HepG2 (cell line): ENCODE measurements at regions not wholly inside any gene's neighbourhood (a gene's known extent, or its start where the extent isn't known, plus 50 kb on each side); places are given as distances from the start of the nearest gene placed in this dataset.

Experiments
- ATAC-seq: fragments of 200-7000 bp; cut with Tn5 transposase; 3 replicates; pipeline ENCODE4 v1.9.1; 2020; ENCODE audit warnings: mild to moderate bottlenecking, moderate library complexity
- BruUV-seq: library from RNA; stranded (reverse); fragments of 400-500 nt; replicated peaks from 2 replicates; lab custom pipeline; 2021; lab: Mats Ljungman, UMichigan
- CTCF ChIA-PET: fragments of 300-600 bp; formaldehyde crosslinking; extraction: SDS; loops from one replicate; lab custom pipeline; 2021; ENCODE audit warnings: low total read pairs, inconsistent platforms, low intra/inter-chr PET ratio; lab: Yijun Ruan, JAX
- POLR2A ChIA-PET: fragments of 350-600 bp; sonication (Branson Sonifier 250); formaldehyde crosslinking; loops from one replicate; lab custom pipeline; 2020; ENCODE audit warnings: antibody characterized with exemption, inconsistent platforms; lab: Yijun Ruan, JAX
- DNase-seq: peaks from one replicate; pipeline ENCODE4 v3.0.0-alpha.2; 2015; ENCODE audit warnings: low spot score
- FAIRE-seq: peaks from 3 replicates; lab custom pipeline; 2011; peaks lifted over from hg19 to GRCh38; lab: Jason Lieb, UNC
- H2AFZ ChIP-seq: one replicate; pipeline ENCODE4 v1.6.1; 2011; ENCODE audit warnings: low read length, inconsistent platforms
- H3K27ac ChIP-seq: fragments of 300-600 bp; 3 replicates; pipeline ENCODE4 v1.8.0; 2011; ENCODE audit warnings: mixed run types, mild to moderate bottlenecking, mixed read lengths, low read length, inconsistent platforms; ENCODE audit not compliant: insufficient read depth; ENCODE audit errors: extremely low read length
- H3K27me3 ChIP-seq, 2 experiments: fragments of 200-600 bp in 1 of 2; 2 replicates in 1 of 2; 3 replicates in 1 of 2; pipeline versions ENCODE4 v1.6.0 to v1.8.0; 2011; ENCODE audit warnings: low read length in 2 of 2, mild to moderate bottlenecking in 2 of 2, moderate library complexity in 2 of 2, inconsistent platforms in 1 of 2; ENCODE audit not compliant: insufficient read depth in 2 of 2, control insufficient read depth in 1 of 2
- H3K36me3 ChIP-seq, 2 experiments: fragments of 200-600 bp in 1 of 2; replicated peaks in 1 of 2; 2 replicates in 1 of 2; 3 replicates in 1 of 2; pipeline versions ENCODE4 v1.5.1 to v1.8.0; 2011; ENCODE audit warnings: low read length in 2 of 2, inconsistent platforms in 1 of 2; ENCODE audit not compliant: insufficient read depth in 2 of 2, control insufficient read depth in 1 of 2
- H3K4me1 ChIP-seq: 2 replicates; pipeline ENCODE4 v1.5.1; 2012; ENCODE audit warnings: low read length, inconsistent platforms; ENCODE audit not compliant: insufficient read depth
- H3K4me2 ChIP-seq: 2 replicates; pipeline ENCODE4 v1.6.0; 2011; ENCODE audit warnings: low read depth, low read length, inconsistent platforms
- H3K4me3 ChIP-seq, 3 experiments: fragments of 200-600 bp in 1 of 3; sonication (generic), shearing (Covaris generic) in 1 of 3; replicated peaks in 1 of 3; 2 replicates each; pipeline ENCODE4 v1.5.1; 2011 to 2016; ENCODE audit warnings: low read length in 3 of 3, inconsistent platforms in 2 of 3, low read depth in 2 of 3, mild to moderate bottlenecking in 2 of 3, control low read depth in 1 of 3, mixed read lengths in 1 of 3; ENCODE audit not compliant: insufficient read depth in 1 of 3
- H3K79me2 ChIP-seq: one replicate; pipeline ENCODE4 v1.6.1; 2011; ENCODE audit warnings: low read length, inconsistent platforms; ENCODE audit not compliant: insufficient read depth
- H3K9ac ChIP-seq: 2 replicates; pipeline ENCODE4 v1.6.0; 2011; ENCODE audit warnings: mild to moderate bottlenecking, low read depth, low read length, inconsistent platforms; ENCODE audit not compliant: insufficient read depth
- H3K9me3 ChIP-seq: 2 replicates; pipeline ENCODE4 v1.5.1; 2012; ENCODE audit warnings: mild to moderate bottlenecking, low read length
- H4K20me1 ChIP-seq: 2 replicates; pipeline ENCODE4 v1.6.0; 2011; ENCODE audit warnings: inconsistent platforms, mild to moderate bottlenecking, low read length, moderate library complexity; ENCODE audit not compliant: insufficient read depth
- ADNP ChIP-seq: sonication (generic); formaldehyde crosslinking; IDR thresholded peaks from 2 replicates; pipeline ENCODE4 v1.4.0; 2020; ENCODE audit warnings: missing genetic modification reagents
- CCAR2 ChIP-seq: fragments of 200-400 bp; formaldehyde crosslinking; optimal IDR thresholded peaks from 2 replicates; pipeline ENCODE3; 2018; ENCODE audit warnings: low read depth, mild to moderate bottlenecking, low read length, moderate library complexity
- CENPX ChIP-seq: sonication (generic); formaldehyde crosslinking; IDR thresholded peaks from 2 replicates; pipeline ENCODE4 v1.9.0; 2021; ENCODE audit warnings: mild to moderate bottlenecking, missing genetic modification reagents, moderate library complexity
- CHD4 ChIP-seq: fragments of 200-600 bp; sonication (generic); IDR thresholded peaks from 2 replicates; pipeline ENCODE4 v1.7.0; 2017; ENCODE audit warnings: mild to moderate bottlenecking, low read length, borderline replicate concordance
- E2F1 ChIP-seq: sonication (generic); formaldehyde crosslinking; IDR thresholded peaks from 2 replicates; pipeline ENCODE4 v1.5.0; 2020; ENCODE audit warnings: missing genetic modification reagents
- GABPB1 ChIP-seq: IDR thresholded peaks from 2 replicates; pipeline ENCODE4 v1.6.1; 2016; ENCODE audit warnings: mild to moderate bottlenecking, missing genetic modification reagents, moderate library complexity, missing compliant biosample characterization
- IRF2 ChIP-seq: IDR thresholded peaks from 2 replicates; pipeline ENCODE4 v1.6.1; 2018; ENCODE audit warnings: missing genetic modification reagents, missing compliant biosample characterization
- MTA3 ChIP-seq: sonication (generic); formaldehyde crosslinking; IDR thresholded peaks from 2 replicates; pipeline ENCODE4 v1.4.0; 2020; ENCODE audit warnings: missing genetic modification reagents
- POGK ChIP-seq: sonication (generic); formaldehyde crosslinking; conservative IDR thresholded peaks from 2 replicates; pipeline ENCODE4 v1.8.0; 2022; ENCODE audit warnings: mild to moderate bottlenecking, moderate library complexity, missing genetic modification reagents
- SMAD9 ChIP-seq: sonication (generic); formaldehyde crosslinking; IDR thresholded peaks from 2 replicates; pipeline ENCODE4 v1.5.1; 2020; ENCODE audit warnings: mild to moderate bottlenecking, missing genetic modification reagents
- SP140L ChIP-seq: sonication (generic); formaldehyde crosslinking; IDR thresholded peaks from 2 replicates; pipeline ENCODE4 v1.4.0; 2020; ENCODE audit warnings: missing genetic modification reagents, borderline replicate concordance
- SYNCRIP ChIP-seq: fragments of 200-400 bp; formaldehyde crosslinking; IDR thresholded peaks from 2 replicates; pipeline ENCODE4 v1.6.1; 2018; ENCODE audit warnings: mild to moderate bottlenecking, low read depth, low read length; ENCODE audit not compliant: insufficient read depth
- TOE1 ChIP-seq: sonication (generic); formaldehyde crosslinking; IDR thresholded peaks from 2 replicates; pipeline ENCODE4 v1.4.0; 2020; ENCODE audit warnings: mild to moderate bottlenecking, missing genetic modification reagents
- ZBTB21 ChIP-seq: sonication (generic); formaldehyde crosslinking; IDR thresholded peaks from 2 replicates; pipeline ENCODE4 v1.4.0; 2020; ENCODE audit warnings: missing genetic modification reagents
- ZFP36L2 ChIP-seq: sonication (generic); formaldehyde crosslinking; IDR thresholded peaks from 2 replicates; pipeline ENCODE4 v1.4.0; 2020; ENCODE audit warnings: missing genetic modification reagents
- ZFP37 ChIP-seq: sonication (generic); formaldehyde crosslinking; IDR thresholded peaks from 2 replicates; pipeline ENCODE4 v1.4.0; 2020; ENCODE audit warnings: missing genetic modification reagents, borderline replicate concordance
- ZNF101 ChIP-seq: sonication (generic); formaldehyde crosslinking; IDR thresholded peaks from 2 replicates; pipeline ENCODE4 v1.4.0; 2020; ENCODE audit warnings: mild to moderate bottlenecking, low read depth, missing genetic modification reagents, borderline replicate concordance
- ZNF3 ChIP-seq: IDR thresholded peaks from 2 replicates; pipeline ENCODE4 v1.7.0; 2017; ENCODE audit warnings: inconsistent platforms
- ZNF354B ChIP-seq: sonication (generic); formaldehyde crosslinking; IDR thresholded peaks from 2 replicates; pipeline ENCODE4 v1.8.0; 2022; ENCODE audit warnings: mild to moderate bottlenecking, missing genetic modification reagents
- ZNF44 ChIP-seq: sonication (generic); formaldehyde crosslinking; IDR thresholded peaks from 2 replicates; pipeline ENCODE4 v1.5.1; 2020; ENCODE audit warnings: mild to moderate bottlenecking, missing genetic modification reagents
- ZNF652 ChIP-seq: IDR thresholded peaks from 2 replicates; pipeline ENCODE4 v1.6.1; 2016; ENCODE audit warnings: low read depth, borderline replicate concordance
- WGBS: methylation state at CpG from one replicate; pipeline ENCODE4 v1.1.6; 2017; ENCODE audit warnings: low lambda C conversion rate; 5-methylcytosine and 5-hydroxymethylcytosine counted together
- in situ Hi-C: cut with HindIII; loops from 2 replicates; pipeline ENCODE4 v1.10.0; 2017; ENCODE audit warnings: low pct_unique_long_range_greater_than_20kb; ENCODE audit not compliant: extremely low pct_ligation_motif_present
- intact Hi-C: fragments of 100-400 bp; cut with micrococcal nuclease; formaldehyde crosslinking; loops from one replicate; pipeline ENCODE4 v1.10.0; 2022; ENCODE audit not compliant: unreplicated experiment

GRCh38 chr1:60802884-60803283 lies 279.5 kb upstream of the NFIA start (continued):
- TF ChIP-seq POGK (CRISPR knock-in tag), result no peak
- TF ChIP-seq ZNF3 (CRISPR knock-in tag), result no peak
- no peak for TF ChIP-seq ZBTB21 (CRISPR knock-in tag)
- no peak for TF ChIP-seq E2F1
- TF ChIP-seq ZFP37 (CRISPR knock-in tag), result no peak

DNA sequence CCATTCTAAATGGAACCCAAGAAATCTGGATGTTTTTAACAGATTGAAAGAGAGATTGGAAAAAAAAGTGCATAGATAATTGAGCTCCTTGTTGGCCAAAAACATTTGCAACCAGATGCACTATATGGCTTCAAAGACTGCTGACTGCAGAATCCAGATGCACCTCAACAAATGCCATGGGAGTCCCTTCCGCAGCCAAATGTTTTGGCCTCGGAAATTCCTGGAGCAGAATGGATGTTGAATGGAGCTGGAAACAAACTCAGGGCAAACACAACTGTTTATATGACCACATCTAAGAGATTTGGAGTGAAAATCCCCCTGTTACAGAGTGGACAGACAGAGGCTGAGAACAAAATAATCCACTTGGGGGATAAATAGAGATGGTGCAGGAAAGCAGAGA lies 285.0 kb upstream of the NFIA start:
- Histone ChIP-seq H3K27me3 (peaks cover 0 to 3% of the 10 kb centered on the region in 2 experiments; a peak in 1 of 5 replicates), H3K4me2 (no peak overlapping the region), H4K20me1 (no peaks in the 10 kb centered on the region), H3K79me2 (no peaks in the 10 kb centered on the region), H3K4me1 (no peaks in the 10 kb centered on the region), H2AFZ (no peak overlapping the region), H3K36me3 (no peaks in the 10 kb centered on the region), H3K27ac (no peak overlapping the region), H3K4me3 (no peak overlapping the region), H3K9ac (no peak overlapping the region)
- POLR2A ChIA-PET, result no interaction called here
- FAIRE-seq (no peak), ATAC-seq (no peak), DNase-seq (no peak)
- intact Hi-C loops, result no loop called here
- WGBS, result 23% methylated on average over 2 of the region's 2 CpGs
- no TSS peak for BruUV-seq
- in situ Hi-C loops, result no loop called here
- TF ChIP-seq MTA3 (CRISPR knock-in tag) (no peak), ZNF652 (CRISPR knock-in tag) (no peak), ZNF44 (CRISPR knock-in tag) (no peak), SYNCRIP (no peak), CENPX (no peak), SP140L (CRISPR knock-in tag) (no peak), ZNF354B (CRISPR knock-in tag) (no peak), IRF2 (CRISPR knock-in tag) (no peak), SMAD9 (CRISPR knock-in tag) (no peak), CCAR2 (no peak), ADNP (CRISPR knock-in tag) (no peak), CHD4 (no peak), ZFP36L2 (CRISPR knock-in tag) (no peak), TOE1 (CRISPR knock-in tag) (no peak), GABPB1 (CRISPR knock-in tag) (no peak), ZNF101 (CRISPR knock-in tag) (no peak)
- TF ChIP-seq, all 625 proteins: peak for 0
- H3K9me3 ChIP-seq, result no peaks in the 10 kb centered on the region
- CTCF ChIA-PET, result no interaction called here
